Duodenal mucosa (tissue), 2 donors: ENCODE measurements at regions not wholly inside any gene's neighbourhood (a gene's known extent, or its start where the extent isn't known, plus 50 kb on each side); places are given as distances from the start of the nearest gene placed in this dataset.

Source experiments
- H3K27ac ChIP-seq: one replicate; pipeline ENCODE4 v1.7.0; 2013; ENCODE audit warnings: low read depth, low read length
- H3K27me3 ChIP-seq, 2 donors: one replicate each; pipeline ENCODE4 v1.7.0; 2013; ENCODE audit warnings: low read length in 2 of 2, control low read depth in 1 of 2; ENCODE audit not compliant: insufficient read depth in 2 of 2, control insufficient read depth in 1 of 2
- H3K36me3 ChIP-seq, 2 donors: one replicate each; pipeline ENCODE4 v1.7.0; 2013; ENCODE audit warnings: low read length in 2 of 2, control low read depth in 1 of 2; ENCODE audit not compliant: insufficient read depth in 2 of 2, control insufficient read depth in 1 of 2
- H3K4me1 ChIP-seq, 2 donors: one replicate each; pipeline ENCODE4 v1.7.0; 2013; ENCODE audit warnings: low read length in 2 of 2, control low read depth in 1 of 2; ENCODE audit not compliant: insufficient read depth in 2 of 2, control insufficient read depth in 1 of 2
- H3K4me3 ChIP-seq, 2 donors: one replicate each; pipeline ENCODE4 v1.7.0; 2013; ENCODE audit warnings: low read length in 2 of 2, low read depth in 1 of 2
- H3K9ac ChIP-seq, 2 donors: one replicate each; pipeline ENCODE4 v1.7.0; 2013; ENCODE audit warnings: low read length in 2 of 2, low read depth in 1 of 2
- H3K9me3 ChIP-seq, 2 donors: one replicate each; pipeline ENCODE4 v1.7.0; 2013; ENCODE audit warnings: low read length in 2 of 2, control low read depth in 1 of 2; ENCODE audit not compliant: control insufficient read depth in 1 of 2

DNA sequence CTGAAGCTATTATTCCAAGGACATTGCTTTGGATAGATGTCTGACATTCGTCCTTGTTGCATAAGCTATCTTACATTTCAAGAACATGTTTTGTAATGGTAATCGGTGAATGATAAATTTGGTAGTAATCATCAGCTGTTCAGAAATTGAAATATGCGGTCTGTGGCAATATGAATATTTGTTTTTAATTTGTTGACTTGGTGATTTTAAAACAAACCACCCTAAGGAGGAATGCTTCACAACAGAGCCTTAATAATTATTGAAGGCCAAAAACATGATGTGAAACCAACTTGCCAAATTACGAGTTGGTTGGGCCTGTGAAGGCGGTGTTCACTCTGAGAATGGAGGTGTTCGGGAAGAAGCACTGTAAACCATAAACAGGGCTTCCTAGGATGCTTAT, 149.7 kb upstream of the TUT7 start:
- Histone ChIP-seq H3K4me3 (no peak overlapping the region), H3K9me3 (no peaks in the 10 kb centered on the region), H3K27ac (no peak overlapping the region), H3K4me1 (no peaks in the 10 kb centered on the region), H3K27me3 (no peaks in the 10 kb centered on the region), H3K9ac (no peak overlapping the region), H3K36me3 (no peaks in the 10 kb centered on the region)

DNA sequence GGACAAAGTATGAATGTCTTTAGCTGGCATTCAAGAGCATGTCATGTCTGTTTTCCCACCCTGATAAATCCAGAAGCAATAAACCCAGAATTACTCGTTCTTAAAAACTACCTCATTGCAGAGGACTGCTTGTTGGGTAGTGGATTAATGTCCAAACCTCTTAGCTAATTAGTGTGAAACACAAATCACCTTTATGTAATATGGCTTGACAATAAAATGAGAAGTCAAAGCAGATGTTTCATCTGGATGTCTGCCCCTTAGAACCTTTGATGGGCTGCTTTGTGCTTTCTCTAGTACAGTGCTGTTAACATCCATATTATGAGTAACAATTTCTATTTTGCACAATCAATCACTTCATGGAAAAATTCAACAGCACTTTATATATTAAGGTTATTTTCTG, 149.1 kb upstream of the TUT7 start:
- Histone ChIP-seq H3K27me3 (no peaks in the 10 kb centered on the region), H3K27ac (no peak overlapping the region)

DNA sequence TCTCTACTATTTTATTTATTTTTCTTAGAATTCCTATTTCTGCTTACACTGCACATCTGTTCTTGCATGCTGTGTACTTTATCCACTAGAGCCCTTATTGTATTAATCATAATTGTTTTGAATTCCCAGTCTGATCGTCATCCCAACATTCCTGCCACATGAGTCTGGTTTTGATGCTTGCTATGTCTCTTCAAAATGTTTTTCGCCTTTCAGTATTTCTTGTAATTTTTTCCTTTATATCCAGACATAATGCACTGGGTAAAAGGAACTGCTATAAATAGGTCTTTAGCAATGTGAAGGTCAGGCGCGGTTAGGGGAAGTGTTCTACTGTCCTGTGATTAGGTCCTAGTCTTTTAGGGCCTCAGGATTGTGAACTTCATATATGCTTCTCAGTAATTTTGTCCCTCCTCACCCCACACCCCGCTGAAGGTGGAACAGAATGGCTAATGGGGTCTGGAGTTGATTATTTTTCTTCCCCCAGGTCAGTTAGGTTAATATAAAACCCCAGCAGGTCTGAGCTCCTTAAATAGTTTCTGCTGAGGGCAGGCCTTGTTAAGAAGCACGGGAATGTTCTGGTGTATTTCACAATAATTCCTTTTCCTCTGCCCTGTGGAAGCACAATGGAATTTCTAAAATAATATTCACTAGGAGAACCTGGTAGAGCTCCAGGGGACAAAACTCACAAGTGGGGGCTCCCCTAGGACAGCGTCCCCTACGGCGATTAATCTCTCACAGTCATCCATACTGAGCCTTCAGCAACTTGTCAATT, 146.6 kb upstream of the TUT7 start:
- Histone ChIP-seq H3K4me3 (no peak overlapping the region), H3K9me3 (no peaks in the 10 kb centered on the region), H3K27me3 (no peaks in the 10 kb centered on the region), H3K9ac (no peak overlapping the region), H3K4me1 (no peaks in the 10 kb centered on the region), H3K27ac (no peak overlapping the region), H3K36me3 (no peaks in the 10 kb centered on the region)

More for the DNA sequence above, 149.1 kb upstream of the TUT7 start:
- H3K4me1 ChIP-seq, result no peaks in the 10 kb centered on the region
- no peak overlapping the region for H3K9ac ChIP-seq
- no peaks in the 10 kb centered on the region for H3K9me3 ChIP-seq
- H3K4me3 ChIP-seq, result no peak overlapping the region
- no peaks in the 10 kb centered on the region for H3K36me3 ChIP-seq

DNA sequence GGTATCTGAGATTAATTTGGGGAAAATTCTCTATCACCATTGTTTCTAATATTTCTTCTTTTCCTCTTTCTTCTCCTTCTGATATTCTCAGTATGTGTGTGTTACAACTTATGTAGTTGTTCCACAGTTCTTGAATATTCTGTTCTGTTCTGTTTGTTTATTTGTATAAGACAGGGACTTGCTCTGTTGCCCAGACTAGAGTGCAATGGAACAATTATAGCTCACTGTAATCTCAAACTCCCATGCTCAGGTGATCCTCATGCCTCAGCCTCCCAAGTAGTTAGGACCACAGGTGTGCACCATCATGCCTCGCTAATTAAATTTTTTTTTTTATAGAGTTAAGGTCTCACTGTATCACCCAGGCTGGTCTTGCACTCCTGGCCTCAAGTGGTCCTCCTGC, 145.8 kb upstream of the TUT7 start:
- Histone ChIP-seq H3K4me1 (no peaks in the 10 kb centered on the region), H3K9ac (no peak overlapping the region), H3K9me3 (no peaks in the 10 kb centered on the region), H3K4me3 (no peak overlapping the region), H3K27me3 (no peaks in the 10 kb centered on the region), H3K36me3 (no peaks in the 10 kb centered on the region), H3K27ac (no peak overlapping the region)

DNA sequence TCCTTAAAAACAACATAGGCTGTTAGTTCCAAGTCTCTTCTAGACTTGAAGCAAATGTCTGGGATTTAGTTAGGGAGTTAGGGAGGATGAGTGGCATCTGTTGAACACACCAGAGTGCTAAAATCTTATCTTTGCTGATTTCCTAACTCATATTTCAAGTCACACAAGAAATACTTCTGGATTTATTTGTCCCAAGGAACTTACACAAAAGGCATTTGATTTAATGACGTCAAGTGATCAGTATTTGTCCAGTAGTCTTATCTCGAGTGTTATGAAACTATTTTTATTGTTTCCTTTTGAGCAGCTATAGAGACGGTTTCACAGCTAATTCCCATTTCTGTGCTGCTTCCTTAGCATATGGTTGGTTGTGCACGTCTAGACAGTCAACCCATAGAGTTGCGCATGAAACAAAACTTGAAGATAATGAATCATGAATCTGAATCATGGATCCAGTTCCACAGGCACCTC, 140.5 kb upstream of the TUT7 start:
- no peak overlapping the region for H3K27ac ChIP-seq
- H3K4me3 ChIP-seq, result no peak overlapping the region
- H3K36me3 ChIP-seq, result no peaks in the 10 kb centered on the region
- H3K27me3 ChIP-seq, result no peaks in the 10 kb centered on the region
- H3K4me1 ChIP-seq, result no peaks in the 10 kb centered on the region
- no peak overlapping the region for H3K9ac ChIP-seq
- H3K9me3 ChIP-seq, result no peaks in the 10 kb centered on the region

DNA sequence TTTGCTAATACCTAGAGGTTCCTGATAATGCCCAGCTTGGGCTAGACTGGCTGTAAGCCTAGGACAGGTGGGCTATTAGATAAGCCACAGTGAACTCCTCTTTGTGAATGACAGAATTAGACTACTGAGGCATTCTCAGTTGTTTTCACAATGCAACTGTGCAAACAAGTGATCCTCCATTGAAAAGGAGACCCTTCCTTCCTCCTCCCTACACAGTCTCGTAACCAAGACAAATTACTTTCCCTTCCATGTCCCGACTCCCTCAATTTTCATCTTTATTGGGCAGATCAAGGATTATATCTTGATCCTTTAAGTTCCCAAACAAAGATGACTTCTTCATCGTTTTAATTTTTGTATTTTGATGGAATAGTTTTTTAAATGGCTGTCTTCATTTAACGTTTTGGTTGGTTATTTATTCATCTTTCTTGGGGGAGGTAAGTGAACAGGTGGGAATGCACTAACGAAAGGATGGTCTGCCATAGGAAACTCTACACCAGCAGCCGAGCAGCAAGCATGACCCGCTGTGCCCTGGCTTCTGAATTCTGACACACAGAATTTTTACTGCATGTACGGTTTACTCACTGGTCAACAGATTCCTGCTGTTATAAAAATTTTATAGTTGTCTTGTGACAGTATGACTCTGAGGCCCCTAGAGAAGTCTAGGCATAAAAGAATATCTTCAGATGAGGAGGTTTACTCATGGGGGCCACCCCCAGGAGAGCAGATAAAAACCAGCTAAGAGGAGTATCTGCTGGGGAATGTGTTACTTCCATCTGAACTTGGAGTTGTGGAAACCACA, 137.5 kb upstream of the TUT7 start:
- H3K4me3 ChIP-seq, result no peak overlapping the region
- H3K36me3 ChIP-seq, result no peaks in the 10 kb centered on the region
- no peaks in the 10 kb centered on the region for H3K27me3 ChIP-seq
- H3K9me3 ChIP-seq, result no peaks in the 10 kb centered on the region
- H3K4me1 ChIP-seq, result no peaks in the 10 kb centered on the region
- H3K9ac ChIP-seq, result no peak overlapping the region
- H3K27ac ChIP-seq, result no peak overlapping the region

DNA sequence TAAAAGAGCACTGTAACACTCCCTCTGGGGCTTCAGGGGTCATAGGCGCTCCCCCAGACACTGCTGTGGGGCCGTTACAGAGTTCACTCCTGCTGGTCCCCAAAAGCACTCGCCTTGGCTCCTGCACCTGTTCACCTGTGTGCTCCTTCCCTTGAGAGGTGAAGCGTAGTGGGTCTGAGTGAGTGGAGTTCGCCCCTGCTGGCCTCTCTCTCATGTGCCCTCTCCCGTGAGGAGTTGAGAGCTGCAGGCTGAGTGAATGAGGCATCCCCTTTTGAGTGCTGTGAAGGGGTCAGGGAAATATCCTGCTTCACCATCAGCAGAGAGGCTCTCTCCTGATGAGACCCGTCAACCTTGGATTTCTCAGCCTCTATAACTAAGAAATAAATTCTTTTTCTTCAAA, 134.6 kb upstream of the TUT7 start:
- Histone ChIP-seq H3K9ac (no peak overlapping the region), H3K27ac (no peak overlapping the region), H3K36me3 (no peaks in the 10 kb centered on the region), H3K4me3 (no peak overlapping the region), H3K4me1 (no peaks in the 10 kb centered on the region), H3K9me3 (no peaks in the 10 kb centered on the region), H3K27me3 (no peaks in the 10 kb centered on the region)

DNA sequence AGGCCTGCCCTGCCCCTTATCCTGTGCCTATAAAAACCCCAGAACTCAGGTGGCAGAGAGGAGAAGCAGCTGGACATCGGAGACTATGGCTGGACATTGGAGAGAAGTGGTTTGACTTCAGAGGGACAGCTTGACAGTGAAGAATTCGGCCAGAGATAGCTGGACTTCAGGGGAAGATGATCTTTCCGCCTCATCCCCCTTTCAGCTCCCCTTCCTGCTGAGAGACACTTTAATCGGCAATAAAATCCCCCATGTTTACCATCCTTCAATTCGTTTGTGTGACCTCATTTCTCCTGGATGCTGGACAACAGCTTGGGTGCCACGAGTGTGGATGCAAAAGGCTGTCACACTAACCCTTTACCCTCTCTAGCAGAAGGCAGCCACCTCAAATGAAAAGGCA, 134.1 kb upstream of the TUT7 start:
- H3K27me3 ChIP-seq, result no peaks in the 10 kb centered on the region
- no peaks in the 10 kb centered on the region for H3K4me1 ChIP-seq
- no peaks in the 10 kb centered on the region for H3K36me3 ChIP-seq
- H3K27ac ChIP-seq, result no peak overlapping the region
- no peak overlapping the region for H3K9ac ChIP-seq
- no peak overlapping the region for H3K4me3 ChIP-seq
- no peaks in the 10 kb centered on the region for H3K9me3 ChIP-seq

DNA sequence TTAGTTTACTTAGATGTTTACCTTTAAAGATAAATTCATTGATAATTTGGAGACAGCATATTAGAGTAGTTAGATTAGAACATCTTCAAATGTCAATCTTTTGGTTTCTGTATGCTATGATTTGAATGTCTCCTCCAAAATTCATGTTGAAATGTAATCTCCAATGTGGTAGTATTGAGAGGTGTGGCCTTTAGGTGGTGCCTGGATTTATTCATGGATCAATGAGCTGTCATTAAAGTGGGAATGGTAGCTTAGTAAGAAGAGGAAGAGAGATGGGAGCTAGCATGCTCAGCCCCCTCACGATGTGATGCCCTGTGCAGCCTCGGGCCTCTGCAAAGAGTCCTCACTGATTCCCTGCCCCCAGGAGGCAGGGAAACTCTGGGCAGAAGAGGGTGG, 133.6 kb upstream of the TUT7 start:
- Histone ChIP-seq H3K4me1 (no peaks in the 10 kb centered on the region), H3K9me3 (no peaks in the 10 kb centered on the region), H3K27me3 (no peaks in the 10 kb centered on the region), H3K4me3 (no peak overlapping the region), H3K27ac (no peak overlapping the region), H3K36me3 (no peaks in the 10 kb centered on the region), H3K9ac (no peak overlapping the region)
